A549 (cell line): ENCODE measurements at regions not wholly inside any gene's neighbourhood (a gene's known extent, or its start where the extent isn't known, plus 50 kb on each side); places are given as distances from the start of the nearest gene placed in this dataset.

Experiments used
- ATAC-seq, 2 experiments: fragments of 200-7000 bp in 1 of 2; fragments of >200 bp in 1 of 2; cut with Nextera tagmentation in 1 of 2; cut with Tn5 transposase in 1 of 2; 3 replicates each; pipeline versions ENCODE4 v1.8.0 to v1.9.1; 2018 to 2020; ENCODE audit warnings: mild to moderate bottlenecking in 1 of 2, moderate library complexity in 1 of 2
- CTCF ChIA-PET: fragments of 300-600 bp; sonication (Branson Sonifier 250); formaldehyde crosslinking; extraction: SDS; loops from one replicate; lab custom pipeline; 2021; ENCODE audit warnings: antibody characterized with exemption, inconsistent platforms; lab: Yijun Ruan, JAX
- POLR2A ChIA-PET: fragments of 350-600 bp; formaldehyde crosslinking; extraction: SDS; loops from one replicate; lab custom pipeline; 2021; ENCODE audit warnings: antibody characterized with exemption, inconsistent platforms; lab: Yijun Ruan, JAX
- DNase-seq, 2 experiments: peaks; one replicate each; pipeline versions ENCODE4 v3.0.0 to v3.0.0-alpha.2; 2011 to 2016; ENCODE audit warnings: low read depth in 1 of 2, low spot score in 1 of 2
- FAIRE-seq: peaks from 2 replicates; lab custom pipeline; 2011; peaks lifted over from hg19 to GRCh38; lab: Jason Lieb, UNC
- H3K27ac ChIP-seq, 2 experiments: fragments of >200 bp; sonication (Bioruptor Twin); formaldehyde crosslinking; 3 replicates each; pipeline ENCODE4 v1.5.1; 2016 to 2017
- H3K4me1 ChIP-seq: fragments of >200 bp; sonication (Bioruptor Twin); formaldehyde crosslinking; 3 replicates; pipeline ENCODE4 v1.6.1; 2016
- H3K4me2 ChIP-seq: fragments of >200 bp; sonication (Bioruptor Twin); formaldehyde crosslinking; 3 replicates; pipeline ENCODE4 v1.6.1; 2016
- H3K4me3 ChIP-seq: fragments of >200 bp; sonication (Bioruptor Twin); formaldehyde crosslinking; 3 replicates; pipeline ENCODE4 v1.5.1; 2016
- H3K9me3 ChIP-seq: fragments of >200 bp; sonication (Bioruptor Twin); formaldehyde crosslinking; 3 replicates; pipeline ENCODE4 v1.6.1; 2016
- CEBPB ChIP-seq, 2 experiments: fragments of >200 bp in 1 of 2; sonication (Bioruptor Twin) in 1 of 2; formaldehyde crosslinking in 1 of 2; IDR thresholded peaks; 2 replicates each; pipeline ENCODE4 v1.6.1; 2012 to 2016
- CHD2 ChIP-seq: fragments of 150-350 bp; IDR thresholded peaks from 2 replicates; pipeline ENCODE4 v1.6.1; 2014; ENCODE audit warnings: low read length; ENCODE audit not compliant: partially characterized antibody
- CHD4 ChIP-seq: fragments of 200-600 bp; sonication (generic); IDR thresholded peaks from 2 replicates; pipeline ENCODE4 v1.6.1; 2016; ENCODE audit warnings: antibody characterized with exemption, mild to moderate bottlenecking, borderline replicate concordance
- EHF ChIP-seq: fragments of 250-450 bp; sonication (Bioruptor Pico); IDR thresholded peaks from 2 replicates; pipeline ENCODE4 v1.5.0; 2020; ENCODE audit warnings: mild to moderate bottlenecking
- EHMT2 ChIP-seq: fragments of 200-600 bp; sonication (generic); IDR thresholded peaks from 2 replicates; pipeline ENCODE4 v1.6.1; 2016; ENCODE audit warnings: antibody characterized with exemption, low read depth, mild to moderate bottlenecking, moderate library complexity
- EP300 ChIP-seq, 2 experiments: fragments of >200 bp; sonication (Bioruptor Twin); formaldehyde crosslinking; IDR thresholded peaks; 2 replicates in 1 of 2; 3 replicates in 1 of 2; pipeline ENCODE4 v1.6.1; 2016 to 2017
- ESRRA ChIP-seq: fragments of 150-350 bp; IDR thresholded peaks from 2 replicates; pipeline ENCODE4 v1.6.1; 2014; ENCODE audit warnings: mild to moderate bottlenecking, low read length, borderline replicate concordance
- FOSL2 ChIP-seq, 2 experiments: fragments of 450-650 bp in 1 of 2; fragments of >200 bp in 1 of 2; sonication (Bioruptor Twin) in 1 of 2; formaldehyde crosslinking; IDR thresholded peaks; 2 replicates each; pipeline versions ENCODE4 v1.5.0 to v1.6.1; 2016 to 2020; ENCODE audit warnings: mild to moderate bottlenecking in 1 of 2, moderate library complexity in 1 of 2
- FOXS1 ChIP-seq: fragments of 250-450 bp; sonication (Bioruptor Pico); IDR thresholded peaks from 2 replicates; pipeline ENCODE4 v1.5.0; 2020; ENCODE audit warnings: mild to moderate bottlenecking, moderate library complexity
- HDAC2 ChIP-seq: fragments of 200-600 bp; sonication (generic); IDR thresholded peaks from 2 replicates; pipeline ENCODE4 v1.6.1; 2016
- HOXB5 ChIP-seq: fragments of 250-450 bp; sonication (Bioruptor Pico); IDR thresholded peaks from 2 replicates; pipeline ENCODE4 v1.5.0; 2020; ENCODE audit warnings: mild to moderate bottlenecking, moderate library complexity
- JUN ChIP-seq, 2 experiments: fragments of >200 bp; sonication (Bioruptor Twin); formaldehyde crosslinking; IDR thresholded peaks; 2 replicates in 1 of 2; 3 replicates in 1 of 2; pipeline ENCODE4 v1.6.1; 2016 to 2017
- JUNB ChIP-seq: fragments of >200 bp; sonication (Bioruptor Twin); formaldehyde crosslinking; IDR thresholded peaks from 2 replicates; pipeline ENCODE4 v1.6.1; 2016
- KDM5A ChIP-seq: fragments of 200-600 bp; sonication (generic); IDR thresholded peaks from 2 replicates; pipeline ENCODE4 v1.6.1; 2016; ENCODE audit warnings: antibody characterized with exemption, mild to moderate bottlenecking
- MAZ ChIP-seq: fragments of 150-350 bp; IDR thresholded peaks from 2 replicates; pipeline ENCODE4 v1.6.1; 2014; ENCODE audit warnings: antibody characterized with exemption, low read depth, low read length, borderline replicate concordance
- NPAS2 ChIP-seq: fragments of 250-450 bp; sonication (Bioruptor Pico); IDR thresholded peaks from 2 replicates; pipeline ENCODE4 v1.8.0; 2022; ENCODE audit warnings: mild to moderate bottlenecking, moderate library complexity, borderline replicate concordance
- PHF8 ChIP-seq: fragments of 200-600 bp; sonication (generic); IDR thresholded peaks from 2 replicates; pipeline ENCODE4 v1.6.1; 2016; ENCODE audit warnings: low read depth, mild to moderate bottlenecking, antibody characterized with exemption, moderate library complexity, borderline replicate concordance
- POLR2AphosphoS2 ChIP-seq: conservative IDR thresholded peaks from 2 replicates; pipeline ENCODE4 v1.6.1; 2012; ENCODE audit warnings: low read length, improper control_type of control experiment, inconsistent platforms
- RCOR1 ChIP-seq: fragments of 150-350 bp; IDR thresholded peaks from 2 replicates; pipeline ENCODE4 v1.6.1; 2014; ENCODE audit warnings: antibody characterized with exemption, low read length, low read depth
- RFX5 ChIP-seq: fragments of 450-650 bp; IDR thresholded peaks from 2 replicates; pipeline ENCODE4 v1.7.1; 2014; ENCODE audit warnings: antibody characterized with exemption, mild to moderate bottlenecking, moderate library complexity
- RNF2 ChIP-seq: fragments of 200-600 bp; sonication (generic); IDR thresholded peaks from 2 replicates; pipeline ENCODE4 v1.6.1; 2016; ENCODE audit warnings: low read depth, mild to moderate bottlenecking, antibody characterized with exemption, moderate library complexity, borderline replicate concordance
- SMC3 ChIP-seq: fragments of >200 bp; sonication (Bioruptor Twin); formaldehyde crosslinking; IDR thresholded peaks from 3 replicates; pipeline ENCODE4 v1.6.1; 2018; ENCODE audit warnings: inconsistent platforms
- SREBF2 ChIP-seq: fragments of 450-650 bp; IDR thresholded peaks from 2 replicates; pipeline ENCODE4 v1.6.1; 2014; ENCODE audit warnings: mild to moderate bottlenecking, moderate library complexity
- ZNF302 ChIP-seq: fragments of 250-450 bp; sonication (Bioruptor Pico); IDR thresholded peaks from 2 replicates; pipeline ENCODE4 v1.9.0; 2021; ENCODE audit warnings: inconsistent platforms, mild to moderate bottlenecking, moderate library complexity
- WGBS: methylation state at CpG from one replicate; pipeline ENCODE4 v1.1.6; 2017; ENCODE audit errors: missing lambda C conversion rate; 5-methylcytosine and 5-hydroxymethylcytosine counted together
- TF ChIP-seq, protein P1 (sequence below): fragments of 200-600 bp; sonication (generic); IDR thresholded peaks from 2 replicates; pipeline ENCODE4 v1.6.1; 2016; ENCODE audit warnings: antibody characterized with exemption, mild to moderate bottlenecking, moderate library complexity
- TF ChIP-seq, protein P2 (sequence below): fragments of >200 bp; sonication (Bioruptor Twin); formaldehyde crosslinking; IDR thresholded peaks from 3 replicates; pipeline ENCODE4 v1.6.1; 2016
- TF ChIP-seq, protein P3 (sequence below): fragments of 250-450 bp; sonication (Bioruptor Pico); IDR thresholded peaks from 2 replicates; pipeline ENCODE4 v1.5.0; 2021; ENCODE audit warnings: mild to moderate bottlenecking, moderate library complexity, borderline replicate concordance

DNA sequence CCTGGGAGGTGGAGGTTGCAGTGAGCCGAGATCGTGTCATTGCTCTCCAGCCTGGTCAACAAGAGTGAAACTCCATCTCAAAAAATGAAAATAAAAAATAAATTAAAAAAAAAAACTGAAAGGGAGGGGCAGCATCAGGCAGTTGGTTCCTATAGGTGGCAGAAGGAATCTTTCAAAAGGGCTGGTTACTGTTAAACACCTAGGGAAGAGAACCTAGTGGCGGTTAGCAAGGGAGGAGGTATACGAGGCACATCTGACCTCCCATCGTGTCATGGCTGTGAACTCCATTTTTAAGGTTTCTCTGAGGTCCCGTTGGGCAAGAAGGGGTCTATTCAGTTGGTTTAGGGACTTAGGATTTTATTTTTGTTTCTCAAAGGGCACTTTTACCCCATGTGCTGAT is 150.1 kb downstream of the SLC7A11 start:
- CTCF ChIA-PET: interaction anchor here (6.4 kb wide), 1 partner anchor 56 kb away, joined by 113 read pairs; no protein-coding TSS in a partner anchor
- TF ChIP-seq JUN (IDR thresholded peaks at IDR 0.05) (no peak), KDM5A (no peak), RNF2 (no peak), POLR2AphosphoS2 (no peak), HDAC2 (no peak), FOXS1 (no peak)
- TF ChIP-seq, protein P1, sequence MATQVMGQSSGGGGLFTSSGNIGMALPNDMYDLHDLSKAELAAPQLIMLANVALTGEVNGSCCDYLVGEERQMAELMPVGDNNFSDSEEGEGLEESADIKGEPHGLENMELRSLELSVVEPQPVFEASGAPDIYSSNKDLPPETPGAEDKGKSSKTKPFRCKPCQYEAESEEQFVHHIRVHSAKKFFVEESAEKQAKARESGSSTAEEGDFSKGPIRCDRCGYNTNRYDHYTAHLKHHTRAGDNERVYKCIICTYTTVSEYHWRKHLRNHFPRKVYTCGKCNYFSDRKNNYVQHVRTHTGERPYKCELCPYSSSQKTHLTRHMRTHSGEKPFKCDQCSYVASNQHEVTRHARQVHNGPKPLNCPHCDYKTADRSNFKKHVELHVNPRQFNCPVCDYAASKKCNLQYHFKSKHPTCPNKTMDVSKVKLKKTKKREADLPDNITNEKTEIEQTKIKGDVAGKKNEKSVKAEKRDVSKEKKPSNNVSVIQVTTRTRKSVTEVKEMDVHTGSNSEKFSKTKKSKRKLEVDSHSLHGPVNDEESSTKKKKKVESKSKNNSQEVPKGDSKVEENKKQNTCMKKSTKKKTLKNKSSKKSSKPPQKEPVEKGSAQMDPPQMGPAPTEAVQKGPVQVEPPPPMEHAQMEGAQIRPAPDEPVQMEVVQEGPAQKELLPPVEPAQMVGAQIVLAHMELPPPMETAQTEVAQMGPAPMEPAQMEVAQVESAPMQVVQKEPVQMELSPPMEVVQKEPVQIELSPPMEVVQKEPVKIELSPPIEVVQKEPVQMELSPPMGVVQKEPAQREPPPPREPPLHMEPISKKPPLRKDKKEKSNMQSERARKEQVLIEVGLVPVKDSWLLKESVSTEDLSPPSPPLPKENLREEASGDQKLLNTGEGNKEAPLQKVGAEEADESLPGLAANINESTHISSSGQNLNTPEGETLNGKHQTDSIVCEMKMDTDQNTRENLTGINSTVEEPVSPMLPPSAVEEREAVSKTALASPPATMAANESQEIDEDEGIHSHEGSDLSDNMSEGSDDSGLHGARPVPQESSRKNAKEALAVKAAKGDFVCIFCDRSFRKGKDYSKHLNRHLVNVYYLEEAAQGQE: no peak
- TF ChIP-seq, protein P2, sequence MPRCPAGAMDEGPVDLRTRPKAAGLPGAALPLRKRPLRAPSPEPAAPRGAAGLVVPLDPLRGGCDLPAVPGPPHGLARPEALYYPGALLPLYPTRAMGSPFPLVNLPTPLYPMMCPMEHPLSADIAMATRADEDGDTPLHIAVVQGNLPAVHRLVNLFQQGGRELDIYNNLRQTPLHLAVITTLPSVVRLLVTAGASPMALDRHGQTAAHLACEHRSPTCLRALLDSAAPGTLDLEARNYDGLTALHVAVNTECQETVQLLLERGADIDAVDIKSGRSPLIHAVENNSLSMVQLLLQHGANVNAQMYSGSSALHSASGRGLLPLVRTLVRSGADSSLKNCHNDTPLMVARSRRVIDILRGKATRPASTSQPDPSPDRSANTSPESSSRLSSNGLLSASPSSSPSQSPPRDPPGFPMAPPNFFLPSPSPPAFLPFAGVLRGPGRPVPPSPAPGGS: no peak
- TF ChIP-seq, protein P3, sequence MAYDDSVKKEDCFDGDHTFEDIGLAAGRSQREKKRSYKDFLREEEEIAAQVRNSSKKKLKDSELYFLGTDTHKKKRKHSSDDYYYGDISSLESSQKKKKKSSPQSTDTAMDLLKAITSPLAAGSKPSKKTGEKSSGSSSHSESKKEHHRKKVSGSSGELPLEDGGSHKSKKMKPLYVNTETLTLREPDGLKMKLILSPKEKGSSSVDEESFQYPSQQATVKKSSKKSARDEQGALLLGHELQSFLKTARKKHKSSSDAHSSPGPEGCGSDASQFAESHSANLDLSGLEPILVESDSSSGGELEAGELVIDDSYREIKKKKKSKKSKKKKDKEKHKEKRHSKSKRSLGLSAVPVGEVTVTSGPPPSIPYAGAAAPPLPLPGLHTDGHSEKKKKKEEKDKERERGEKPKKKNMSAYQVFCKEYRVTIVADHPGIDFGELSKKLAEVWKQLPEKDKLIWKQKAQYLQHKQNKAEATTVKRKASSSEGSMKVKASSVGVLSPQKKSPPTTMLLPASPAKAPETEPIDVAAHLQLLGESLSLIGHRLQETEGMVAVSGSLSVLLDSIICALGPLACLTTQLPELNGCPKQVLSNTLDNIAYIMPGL (CRISPR knock-in tag): no peak

DNA sequence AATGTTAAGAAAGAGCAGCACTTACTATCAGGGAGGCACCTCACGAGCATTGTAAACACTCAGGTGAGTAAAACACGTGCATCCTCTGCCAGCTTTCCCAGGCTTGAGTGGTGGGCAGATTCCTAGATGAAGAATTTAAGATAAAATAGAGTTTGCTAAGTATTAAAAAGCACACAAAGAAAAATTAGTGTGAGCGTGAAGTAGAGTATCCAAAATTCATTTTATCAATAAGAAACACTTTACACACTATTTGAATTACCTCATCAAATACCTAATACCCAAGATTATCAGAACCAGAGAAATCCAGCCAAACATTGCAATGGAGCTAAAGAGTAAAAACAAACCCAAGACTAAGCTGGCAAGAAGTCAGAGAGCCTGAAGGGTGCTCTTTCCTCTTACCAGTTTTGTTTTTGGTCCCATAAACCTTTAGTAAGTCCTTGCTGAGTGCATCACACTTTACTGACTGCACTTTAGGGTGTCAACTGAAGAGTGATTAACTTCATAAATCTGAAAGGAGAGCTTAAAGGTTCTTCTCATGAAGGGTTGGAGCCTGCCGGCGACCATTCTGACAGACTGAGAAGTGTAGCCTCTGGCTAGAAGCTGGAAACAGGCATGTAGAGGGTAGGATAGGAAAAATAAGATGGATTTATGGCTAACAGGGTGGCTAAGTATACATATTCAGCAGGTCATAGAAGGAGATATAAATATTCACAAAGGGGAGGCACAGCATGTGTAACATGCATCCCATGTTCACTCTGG is 151.1 kb downstream of the SLC7A11 start:
- TF ChIP-seq JUNB: no peak
- TF ChIP-seq CEBPB (IDR thresholded peaks at IDR 0.05): no peak
- no peak for TF ChIP-seq CHD2
- TF ChIP-seq PHF8: no peak
- no peak for TF ChIP-seq FOSL2 (IDR thresholded peaks at IDR 0.05)
- no peak for TF ChIP-seq FOSL2 (CRISPR knock-in tag; IDR thresholded peaks at IDR 0.05)
- no peak for TF ChIP-seq MAZ
- TF ChIP-seq EP300 (IDR thresholded peaks at IDR 0.05): no peak
- TF ChIP-seq FOXS1: no peak
- no peak for TF ChIP-seq ZNF302 (CRISPR knock-in tag)
- no peak for TF ChIP-seq NPAS2 (CRISPR knock-in tag)
- no peak for TF ChIP-seq EHF (CRISPR knock-in tag)
- TF ChIP-seq EHMT2: no peak
- no peak for TF ChIP-seq SREBF2
- TF ChIP-seq RFX5: no peak
- no peak for TF ChIP-seq SMC3
- TF ChIP-seq RCOR1: no peak
- TF ChIP-seq HOXB5 (CRISPR knock-in tag): no peak
- TF ChIP-seq CHD4: no peak
- TF ChIP-seq ESRRA: no peak
- no peak for FAIRE-seq
- POLR2A ChIA-PET: interaction anchor here (0.9 kb wide), 1 partner anchor 56 kb away, joined by 3 read pairs; no protein-coding TSS in a partner anchor
- 57% methylated on average over 5 of the region's 5 CpGs for WGBS
- Histone ChIP-seq H3K4me2 (peak overlapping the region; percentile 67), H3K27ac (no peak overlapping the region), H3K9me3 (no peaks in the 10 kb centered on the region), H3K4me1 (no peaks in the 10 kb centered on the region), H3K4me3 (no peak overlapping the region)
- no peak for ATAC-seq
- DNase-seq: no peak
- CTCF ChIA-PET: interaction anchor here (0.6 to 6.4 kb wide), 26 partner anchors 8 to 968 kb away, joined by 3 to 113 read pairs (median 6); no protein-coding TSS in a partner anchor

More for the DNA sequence above, 150.1 kb downstream of the SLC7A11 start:
- no peak overlapping the region for H3K4me2 ChIP-seq
- H3K27ac ChIP-seq: no peak overlapping the region
- POLR2A ChIA-PET: no interaction called here
- DNase-seq (no peak), FAIRE-seq (no peak), ATAC-seq (no peak)
- H3K4me1 ChIP-seq: no peaks in the 10 kb centered on the region
- H3K9me3 ChIP-seq: no peaks in the 10 kb centered on the region
- H3K4me3 ChIP-seq: no peak overlapping the region
- whole genome bisulfite sequencing: 79% methylated on average over 6 of the region's 6 CpGs
